Left lung (tissue), 4 donors: ENCODE measurements at regions not wholly inside any gene's neighbourhood (a gene's known extent, or its start where the extent isn't known, plus 50 kb on each side); places are given as distances from the start of the nearest gene placed in this dataset.
"Not testable (repeated sequence)": the region's sequence is repeated elsewhere in the genome, so short reads cannot be mapped to it uniquely, and the experiment has no call there.

Experiments
- ATAC-seq: fragments of 200-7000 bp; cut with Tn5 transposase; one replicate; pipeline ENCODE4 v1.9.1; 2020; ENCODE audit warnings: moderate library complexity
- DNase-seq, 4 donors: peaks; one replicate each; pipeline ENCODE4 v3.0.0-alpha.2; 2013 to 2020
- H3K27ac ChIP-seq, 2 donors: fragments of 200-600 bp; sonication (generic) in 1 of 2; one replicate each; pipeline versions ENCODE4 v1.5.0 to v1.8.0; 2020 to 2021
- H3K27me3 ChIP-seq, 2 donors: fragments of 200-600 bp; sonication (generic) in 1 of 2; one replicate each; pipeline versions ENCODE4 v1.5.0 to v1.8.0; 2020 to 2021
- H3K36me3 ChIP-seq, 2 donors: fragments of 200-600 bp; sonication (generic) in 1 of 2; one replicate each; pipeline versions ENCODE4 v1.5.0 to v1.8.0; 2020 to 2021
- H3K4me1 ChIP-seq, 2 donors: fragments of 200-600 bp; one replicate each; pipeline ENCODE4 v1.8.0; 2021
- H3K4me3 ChIP-seq, 2 donors: fragments of 200-600 bp; sonication (generic) in 1 of 2; one replicate each; pipeline versions ENCODE4 v1.5.0 to v1.8.0; 2020 to 2021; ENCODE audit warnings: mild to moderate bottlenecking in 1 of 2
- H3K9me3 ChIP-seq, 2 donors: fragments of 200-600 bp; sonication (generic) in 1 of 2; one replicate each; pipeline versions ENCODE4 v1.5.0 to v1.8.0; 2020 to 2021
- CTCF ChIP-seq, 2 donors: fragments of 200-600 bp; sonication (generic) in 1 of 2; IDR thresholded peaks; one replicate each; pipeline versions ENCODE4 v1.5.0 to v1.8.0; 2021; ENCODE audit warnings: antibody characterized with exemption in 2 of 2
- intact Hi-C, 2 donors: fragments of 100-400 bp; cut with DNase I; formaldehyde crosslinking; loops; one replicate each; pipeline versions ENCODE4 v1.11.2 to v1.14.2; 2022
- donor health status: DM: no; HTN: yes; CAD: no.
- donor health status: DM: no; HTN: no; CAD: no.

DNA sequence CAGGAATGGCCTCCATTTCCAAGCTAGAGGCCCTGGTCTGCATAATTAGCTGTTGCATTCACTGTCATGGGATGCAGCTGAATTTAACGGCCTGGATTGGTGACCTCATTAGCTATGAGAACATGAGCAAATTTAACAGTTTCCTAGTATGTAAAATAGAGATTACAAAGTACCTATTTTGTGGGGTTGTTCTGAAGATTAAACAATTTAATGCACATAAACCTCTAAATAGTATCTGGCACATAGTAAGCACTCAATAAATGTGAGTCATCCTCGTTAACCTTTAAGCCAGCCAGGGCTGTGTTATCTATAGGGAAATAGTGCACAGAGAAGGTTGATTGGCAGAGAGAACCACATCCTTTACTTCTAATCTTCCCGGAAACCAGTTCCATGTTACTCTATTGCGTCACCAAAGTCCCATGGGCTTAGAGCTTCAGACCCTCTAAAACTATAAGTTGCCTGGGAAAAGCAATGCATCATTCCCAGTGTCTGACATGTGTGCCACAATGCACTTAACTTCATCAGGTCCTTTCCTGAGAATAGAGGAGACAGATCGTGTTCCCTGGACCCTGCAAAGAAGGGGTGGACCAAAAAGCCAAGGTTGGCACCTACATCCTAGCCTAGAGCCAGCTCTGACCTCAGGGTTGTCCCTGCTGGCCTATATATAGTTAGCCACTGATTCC, 196.5 kb downstream of the LNPK start:
- no peak for DNase-seq

GRCh38 chr2:175804122-175804521, 197.9 kb downstream of the LNPK start:
- intact Hi-C loops = no loop called here
- H3K27me3 ChIP-seq = no peaks in the 10 kb centered on the region
- TF ChIP-seq CTCF (IDR thresholded peaks at IDR 0.05) = no peak
- no peak overlapping the region for H3K27ac ChIP-seq
- no peaks in the 10 kb centered on the region for H3K36me3 ChIP-seq
- H3K4me3 ChIP-seq = no peak overlapping the region
- H3K4me1 ChIP-seq = no peaks in the 10 kb centered on the region
- ATAC-seq (no peak), DNase-seq (no peak)
- H3K9me3 ChIP-seq = no peaks in the 10 kb centered on the region

More for the DNA sequence above, 196.5 kb downstream of the LNPK start:
- TF ChIP-seq CTCF (IDR thresholded peaks at IDR 0.05) = no peak
- H3K9me3 ChIP-seq = no peaks in the 10 kb centered on the region
- H3K27me3 ChIP-seq = no peaks in the 10 kb centered on the region
- no peak overlapping the region for H3K4me3 ChIP-seq
- H3K36me3 ChIP-seq = no peaks in the 10 kb centered on the region
- no peak for ATAC-seq
- intact Hi-C loops = no loop called here
- H3K27ac ChIP-seq = no peak overlapping the region
- H3K4me1 ChIP-seq = no peaks in the 10 kb centered on the region

- H3K36me3 ChIP-seq, DNase-seq, ATAC-seq, H3K4me1 ChIP-seq, H3K4me3 ChIP-seq, H3K27me3 ChIP-seq, H3K27ac ChIP-seq, intact Hi-C loops: not testable (repeated sequence)
- peaks cover 0 to 32% of the 10 kb centered on the region in 2 donors for H3K9me3 ChIP-seq
These were observed 205.6 kb downstream of the LNPK start for GRCh38 chr2:175796422-175796821.

DNA sequence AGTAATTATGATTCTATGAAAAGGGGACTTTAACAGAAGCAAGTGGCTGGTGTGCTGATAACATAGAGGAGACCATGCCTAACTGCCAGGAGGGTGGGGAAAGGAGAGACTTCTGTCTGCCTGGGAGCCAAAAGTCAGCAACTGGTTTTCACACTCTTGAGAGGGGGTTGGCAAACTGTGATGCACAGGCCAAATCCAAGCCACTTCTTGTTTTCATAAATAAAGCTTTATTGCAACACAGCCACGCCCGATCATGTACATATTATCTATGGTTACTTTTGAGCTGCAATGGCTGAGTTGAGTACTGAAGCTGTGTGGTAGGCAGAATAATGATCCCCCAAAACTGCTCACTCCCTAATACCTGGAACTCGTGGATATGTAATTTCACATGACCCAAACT, 208.4 kb downstream of the LNPK start:
- Histone ChIP-seq H3K27ac (no peak overlapping the region), H3K9me3 (peaks cover 0 to 32% of the 10 kb centered on the region in 2 donors), H3K36me3 (no peaks in the 10 kb centered on the region), H3K27me3 (no peaks in the 10 kb centered on the region), H3K4me3 (no peak overlapping the region), H3K4me1 (no peaks in the 10 kb centered on the region)
- ATAC-seq = no peak
- DNase-seq = no peak
- intact Hi-C loops = no loop called here
- TF ChIP-seq CTCF (IDR thresholded peaks at IDR 0.05) = no peak

GRCh38 chr2:175792881-175793280, 209.2 kb downstream of the LNPK start:
- no peaks in the 10 kb centered on the region for H3K4me1 ChIP-seq
- intact Hi-C loops = no loop called here
- no peaks in the 10 kb centered on the region for H3K36me3 ChIP-seq
- no peak overlapping the region for H3K27ac ChIP-seq
- no peak for TF ChIP-seq CTCF (IDR thresholded peaks at IDR 0.05)
- H3K9me3 ChIP-seq = peaks cover 0 to 32% of the 10 kb centered on the region in 2 donors
- no peak for DNase-seq
- H3K4me3 ChIP-seq = no peak overlapping the region
- ATAC-seq = no peak
- no peaks in the 10 kb centered on the region for H3K27me3 ChIP-seq

DNA sequence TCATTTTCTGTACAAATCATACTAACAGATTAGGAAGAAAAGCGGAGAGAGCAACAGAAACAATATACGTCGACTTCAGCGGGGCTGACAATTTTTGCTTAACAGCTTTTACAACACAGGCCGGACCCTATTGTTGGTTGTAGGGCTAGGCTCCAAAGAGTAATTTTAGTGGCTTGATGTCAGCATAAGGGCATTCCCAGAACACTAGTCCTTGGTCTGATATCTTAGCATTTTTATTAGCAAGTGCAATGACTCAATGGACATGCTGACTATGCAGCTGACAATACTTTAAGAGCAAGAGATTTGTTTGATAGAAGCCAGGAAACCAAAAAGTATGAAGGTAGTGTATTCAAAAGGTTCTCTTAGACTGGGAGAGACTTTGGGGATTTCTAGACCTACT, 209.9 kb downstream of the LNPK start:
- peaks cover 0 to 25% of the 10 kb centered on the region in 2 donors for H3K9me3 ChIP-seq
- H3K36me3 ChIP-seq = no peaks in the 10 kb centered on the region
- H3K4me3 ChIP-seq = no peak overlapping the region
- intact Hi-C loops = no loop called here
- H3K4me1 ChIP-seq = no peaks in the 10 kb centered on the region
- no peak for TF ChIP-seq CTCF (IDR thresholded peaks at IDR 0.05)
- H3K27ac ChIP-seq = no peak overlapping the region
- no peaks in the 10 kb centered on the region for H3K27me3 ChIP-seq
- no peak for DNase-seq
- ATAC-seq = no peak
